ENCODE measurements at regions not wholly inside any gene's neighbourhood (a gene's known extent, or its start where the extent isn't known, plus 50 kb on each side); places are given as distances from the start of the nearest gene placed in this dataset.

GRCh38 chr2:157107460-157107859 lies 150.0 kb upstream of the GALNT5 start:
- no peak for TF ChIP-seq GATA2 (IDR thresholded peaks at IDR 0.05; ENCODE audit: low read depth, low read length)
- TF ChIP-seq GATA3 (IDR thresholded peaks at IDR 0.05; ENCODE audit: low read depth, low read length): no peak
